ENCODE measurements at regions not wholly inside any gene's neighbourhood (a gene's known extent, or its start where the extent isn't known, plus 50 kb on each side); places are given as distances from the start of the nearest gene placed in this dataset.

GRCh38 chr5:125719681-125720347 lies 703.4 kb upstream of the GRAMD2B start:
- H3K4me3 ChIP-seq (ENCODE audit: low read depth, low read length): no peak overlapping the region
- DNase-seq: no peak
- TF ChIP-seq CTCF (IDR thresholded peaks at IDR 0.05; ENCODE audit: low read depth, low read length): no peak
- no peak overlapping the region for H3K27ac ChIP-seq
- no peaks in the 10 kb centered on the region for H3K27me3 ChIP-seq (ENCODE audit: insufficient read depth, low read depth, severe bottlenecking)
- no peaks in the 10 kb centered on the region for H3K9me3 ChIP-seq (ENCODE audit: severe bottlenecking)
- no peaks in the 10 kb centered on the region for H3K36me3 ChIP-seq

- Histone ChIP-seq H3K9me3 (ENCODE audit: severe bottlenecking) (no peaks in the 10 kb centered on the region), H3K27ac (no peak overlapping the region), H3K27me3 (ENCODE audit: insufficient read depth, low read depth, severe bottlenecking) (no peaks in the 10 kb centered on the region), H3K4me3 (ENCODE audit: low read depth, low read length) (no peak overlapping the region), H3K36me3 (no peaks in the 10 kb centered on the region)
- DNase-seq: no peak
- no peak for TF ChIP-seq CTCF (IDR thresholded peaks at IDR 0.05; ENCODE audit: low read depth, low read length)
Measured at GRCh38 chr5:125720348-125720685, 702.9 kb upstream of the GRAMD2B start.

GRCh38 chr5:125720721-125721120 lies 702.5 kb upstream of the GRAMD2B start:
- TF ChIP-seq CTCF (IDR thresholded peaks at IDR 0.05; ENCODE audit: low read depth, low read length): no peak
- no peak for DNase-seq
- Histone ChIP-seq H3K36me3 (no peaks in the 10 kb centered on the region), H3K9me3 (ENCODE audit: severe bottlenecking) (no peaks in the 10 kb centered on the region), H3K4me3 (ENCODE audit: low read depth, low read length) (no peak overlapping the region), H3K27me3 (ENCODE audit: insufficient read depth, low read depth, severe bottlenecking) (no peaks in the 10 kb centered on the region), H3K27ac (no peak overlapping the region)

- Histone ChIP-seq H3K36me3 (no peaks in the 10 kb centered on the region), H3K27me3 (ENCODE audit: insufficient read depth, low read depth, severe bottlenecking) (no peaks in the 10 kb centered on the region), H3K27ac (no peak overlapping the region), H3K9me3 (ENCODE audit: severe bottlenecking) (no peaks in the 10 kb centered on the region), H3K4me3 (ENCODE audit: low read depth, low read length) (no peak overlapping the region)
- TF ChIP-seq CTCF (IDR thresholded peaks at IDR 0.05; ENCODE audit: low read depth, low read length): no peak
- DNase-seq: no peak
Measured at GRCh38 chr5:125722550-125722949, 700.7 kb upstream of the GRAMD2B start.

GRCh38 chr5:125725691-125726090 lies 697.5 kb upstream of the GRAMD2B start:
- H3K27me3 ChIP-seq (ENCODE audit: insufficient read depth, low read depth, severe bottlenecking): no peaks in the 10 kb centered on the region

More at GRCh38 chr5:125725691-125726090, 697.5 kb upstream of the GRAMD2B start:
- Histone ChIP-seq H3K4me3 (ENCODE audit: low read depth, low read length) (no peak overlapping the region), H3K27ac (no peak overlapping the region), H3K9me3 (ENCODE audit: severe bottlenecking) (no peaks in the 10 kb centered on the region), H3K36me3 (no peaks in the 10 kb centered on the region)
- TF ChIP-seq CTCF (IDR thresholded peaks at IDR 0.05; ENCODE audit: low read depth, low read length): no peak
- no peak for DNase-seq

All from WERI-Rb-1 (cell line).